GM18511 (cell line): ENCODE measurements at regions not wholly inside any gene's neighbourhood (a gene's known extent, or its start where the extent isn't known, plus 50 kb on each side); places are given as distances from the start of the nearest gene placed in this dataset.
A peak's percentile ranks its signal among the peaks of the same experiment; 100 is the strongest.
"Not testable (repeated sequence)": the region's sequence is repeated elsewhere in the genome, so short reads cannot be mapped to it uniquely, and the experiment has no call there.

Experiments used
- ATAC-seq: cut with Tn5 transposase; IDR thresholded peaks from one replicate; pipeline ENCODE4 v1.9.1; 2021; ENCODE audit warnings: mild to moderate bottlenecking, moderate library complexity; ENCODE audit not compliant: unreplicated experiment

- no peak for ATAC-seq
Observed at GRCh38 chr2:171266102-171266501, 105.4 kb upstream of the TLK1 start.

DNA sequence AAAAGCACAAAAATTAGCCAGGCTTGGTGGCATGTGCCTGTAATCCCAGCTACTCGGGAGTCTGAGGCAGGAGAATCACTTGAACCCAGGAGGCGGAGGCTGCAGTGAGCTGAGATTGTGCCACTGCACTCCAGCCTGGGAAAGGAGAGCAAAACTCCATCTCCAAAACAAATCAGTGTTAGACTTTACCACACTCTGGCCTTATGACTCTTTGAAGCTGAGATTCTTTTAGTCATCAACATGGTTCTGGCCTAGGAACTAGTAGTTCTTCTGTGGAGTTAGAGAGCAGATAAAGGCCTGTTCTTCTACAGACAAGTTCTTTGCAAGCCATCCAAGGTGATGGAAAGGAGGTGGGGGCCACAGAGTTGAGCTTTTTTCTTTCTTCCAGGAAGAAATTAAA, 100.8 kb upstream of the TLK1 start:
- ATAC-seq, result not testable (repeated sequence)

- no peak for ATAC-seq
Observed at GRCh38 chr2:171260471-171261424, 100.1 kb upstream of the TLK1 start.

- ATAC-seq, result no peak
Observed at GRCh38 chr2:171254666-171255065, 94.0 kb upstream of the TLK1 start.

GRCh38 chr2:171253900-171254650, 93.4 kb upstream of the TLK1 start:
- no peak for ATAC-seq

GRCh38 chr2:171253279-171253678, 92.6 kb upstream of the TLK1 start:
- no peak for ATAC-seq

DNA sequence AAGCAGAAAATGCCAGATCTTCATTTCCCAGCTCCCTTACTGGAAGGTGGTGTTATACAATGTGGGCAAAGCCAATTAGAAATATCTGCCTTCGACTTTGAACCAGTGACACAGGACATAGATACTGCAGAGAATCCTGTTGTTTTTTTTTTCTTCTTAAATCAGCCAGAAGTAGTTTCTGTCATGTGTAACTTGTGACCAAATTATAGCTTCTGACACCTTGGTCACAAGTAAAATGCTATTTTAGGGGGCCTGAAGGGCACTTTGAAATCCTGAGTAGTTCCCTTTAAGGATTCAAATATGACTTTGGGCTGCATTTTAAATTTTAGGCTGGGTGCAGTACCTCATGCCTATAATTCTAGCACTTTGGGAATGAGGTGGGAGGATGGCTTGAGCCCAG, 89.0 kb upstream of the TLK1 start:
- no peak for ATAC-seq

DNA sequence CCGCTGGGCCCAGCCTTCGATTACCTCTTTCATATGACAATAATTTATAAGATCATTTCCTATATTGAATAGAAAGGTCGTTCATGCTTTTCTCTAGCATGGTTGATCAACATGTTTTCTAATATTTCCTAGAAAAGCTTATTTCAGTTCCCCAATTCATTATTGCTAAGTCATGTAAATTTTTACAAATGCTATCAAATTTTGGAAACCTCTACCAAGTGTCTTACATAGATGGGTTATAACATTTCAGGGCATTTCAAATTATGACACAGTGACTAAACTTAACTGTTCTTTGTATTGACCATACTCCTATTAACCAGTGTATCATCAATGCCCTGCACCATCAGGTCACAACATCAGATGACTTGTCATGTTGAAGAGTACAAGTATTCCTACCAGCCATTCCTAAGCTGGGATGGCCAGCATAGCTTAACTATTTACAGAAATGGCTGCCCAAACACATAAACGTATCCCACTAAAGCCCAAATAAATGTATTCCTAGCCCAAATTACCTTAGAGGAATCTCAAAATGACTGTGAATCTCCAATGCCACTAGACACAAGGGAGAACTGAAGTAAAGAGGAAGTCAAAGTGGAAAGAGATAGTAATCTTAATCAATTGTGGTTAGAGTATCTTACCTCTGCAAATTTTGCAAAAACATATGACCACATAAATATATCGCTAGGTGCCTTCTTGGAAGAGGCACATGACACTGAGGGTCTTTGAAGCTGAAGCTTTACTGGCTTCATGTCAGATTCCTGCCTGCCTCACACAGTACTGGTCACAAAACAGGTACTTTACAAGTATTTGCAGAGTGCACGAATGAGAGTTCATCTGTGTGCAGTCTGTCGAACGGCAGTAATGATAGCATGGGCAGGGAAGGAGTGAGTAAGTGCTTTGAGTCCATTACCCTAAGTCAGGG, 87.3 kb upstream of the TLK1 start:
- ATAC-seq, result peak; percentile 77

DNA sequence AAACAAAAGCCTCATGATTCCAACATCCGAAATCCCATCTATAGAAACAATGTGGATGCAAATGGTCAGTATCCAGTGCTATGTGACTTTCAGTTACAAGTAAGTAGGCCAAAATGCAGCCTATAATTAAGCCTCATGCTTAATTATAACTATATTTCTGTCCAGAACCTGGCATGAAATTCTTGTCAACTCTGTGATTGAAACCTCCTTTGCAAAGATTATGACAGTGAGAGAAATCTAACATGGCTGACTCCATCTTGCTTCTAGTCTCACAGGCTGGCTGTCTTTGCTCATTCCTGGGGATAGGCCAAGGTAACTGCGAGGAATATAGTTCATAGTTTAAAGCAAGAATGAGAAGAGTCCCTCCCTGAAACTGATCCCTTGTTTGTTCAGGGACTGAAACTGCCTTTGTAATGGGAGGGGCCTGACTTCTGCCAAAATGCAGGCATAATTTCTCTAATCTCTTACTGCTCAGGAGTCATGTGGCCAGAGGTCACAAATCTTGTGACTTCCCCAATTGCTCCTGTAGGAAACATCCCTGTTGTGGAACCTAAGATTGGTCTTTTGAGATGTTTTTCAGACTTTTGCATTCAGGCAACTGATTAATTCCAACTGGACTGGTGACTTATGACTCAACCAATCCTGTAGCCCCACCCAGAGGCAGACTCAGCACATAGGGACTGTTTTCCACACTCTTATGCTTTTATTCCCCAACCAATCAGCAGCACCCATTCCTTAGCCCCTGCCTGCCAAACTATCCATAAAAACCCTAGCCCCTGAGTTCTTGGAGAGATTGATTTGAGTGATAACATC, 84.5 kb upstream of the TLK1 start:
- no peak for ATAC-seq

DNA sequence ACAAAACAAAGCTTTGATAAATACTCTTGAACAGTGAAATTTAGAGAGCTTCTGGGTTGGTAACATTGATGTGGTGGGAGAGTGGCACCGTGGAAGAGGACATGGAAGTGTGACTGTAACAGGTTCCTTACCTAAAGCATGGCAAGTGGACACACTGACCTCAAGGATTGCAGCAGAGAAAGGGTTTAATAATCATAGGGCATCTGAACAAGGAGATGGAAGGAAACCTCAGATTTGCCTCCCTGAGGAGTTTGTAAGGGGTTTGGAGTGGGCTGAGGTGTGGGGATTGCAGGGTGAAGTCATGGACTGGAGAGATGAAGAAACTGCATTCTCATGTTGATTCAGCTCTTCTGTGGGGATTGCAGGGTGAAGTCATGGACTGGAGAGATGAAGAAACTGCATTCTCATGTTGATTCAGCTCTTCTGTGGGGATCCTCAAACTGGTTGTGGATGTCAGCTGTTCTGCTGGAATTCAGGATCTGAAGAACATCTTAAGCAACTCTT, 83.8 kb upstream of the TLK1 start:
- no peak for ATAC-seq

DNA sequence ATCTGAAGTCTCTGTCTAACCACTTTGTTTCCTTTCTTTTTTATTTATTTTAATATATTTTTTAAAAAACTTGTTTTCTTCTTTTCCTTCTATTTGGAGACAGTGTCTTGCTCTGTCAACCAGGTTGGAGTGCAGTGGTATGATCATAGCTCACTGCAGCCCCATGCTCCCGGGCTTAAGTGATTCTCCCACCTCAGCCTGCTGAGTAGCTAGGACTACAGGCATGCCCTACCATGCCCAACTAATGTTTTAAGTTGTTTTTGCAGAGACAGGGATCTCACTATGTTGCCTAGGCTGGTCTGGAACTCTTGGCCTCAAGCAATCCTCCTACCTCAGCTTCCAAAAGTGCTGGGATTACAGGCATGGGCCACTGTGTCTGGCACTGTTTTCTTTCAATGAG, 81.1 kb upstream of the TLK1 start:
- no peak for ATAC-seq

DNA sequence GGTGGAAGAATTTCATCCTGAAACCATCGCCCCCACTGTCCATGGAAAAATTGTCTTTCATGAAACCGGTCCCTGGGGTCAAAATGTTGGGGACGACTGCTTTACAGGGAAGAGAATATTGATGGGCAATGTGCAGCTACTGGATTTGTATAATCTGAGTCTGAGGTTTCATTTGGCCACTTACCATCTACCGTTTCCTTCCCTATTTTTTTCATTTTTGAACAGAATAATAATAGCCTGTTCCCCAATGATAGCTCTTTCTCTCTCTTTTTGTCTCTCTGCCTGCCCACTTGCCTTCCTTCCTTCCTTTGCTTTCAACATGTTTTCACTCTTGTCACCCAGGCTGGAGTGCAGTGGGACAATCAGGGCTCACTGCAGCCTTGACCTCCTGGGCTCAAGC, 78.3 kb upstream of the TLK1 start:
- no peak for ATAC-seq

DNA sequence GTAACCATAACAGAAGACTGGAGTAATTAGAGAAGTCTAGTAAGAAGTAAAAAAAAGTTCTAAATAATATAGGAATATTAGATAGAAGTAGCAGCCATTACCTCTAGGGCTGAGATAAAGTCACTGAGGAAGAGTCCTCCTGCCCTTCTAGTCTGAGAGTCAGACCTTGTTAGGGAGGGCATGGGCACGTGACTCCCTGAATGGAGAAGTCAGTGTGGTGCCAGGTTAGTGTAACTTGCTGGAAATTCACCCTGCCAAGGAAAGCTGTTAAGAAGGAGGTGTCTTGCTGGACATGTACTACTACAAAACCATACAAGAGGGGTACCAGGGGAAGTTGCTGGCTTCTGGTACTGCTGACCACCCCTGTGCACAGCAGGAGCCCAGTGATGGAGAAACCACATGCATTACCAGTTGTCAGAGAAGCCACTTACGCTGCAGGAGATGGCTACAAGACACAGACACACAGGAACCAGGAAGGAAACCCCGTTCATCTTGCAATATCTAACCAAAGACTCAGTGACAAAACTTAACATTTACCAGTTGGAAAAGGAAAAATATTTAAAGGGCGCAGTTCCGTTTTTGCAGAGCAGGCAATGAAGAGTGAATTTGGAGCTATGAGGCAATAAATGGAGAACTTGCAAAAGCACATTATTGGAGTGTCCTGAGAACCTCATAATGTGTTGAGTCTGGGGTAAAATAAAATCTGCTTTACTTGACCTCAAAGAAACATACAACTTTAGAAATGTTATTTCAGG, 77.2 kb upstream of the TLK1 start:
- ATAC-seq, result no peak

- ATAC-seq, result no peak
Observed at GRCh38 chr2:171235262-171235881, 74.7 kb upstream of the TLK1 start.

GRCh38 chr2:171230176-171230575, 69.5 kb upstream of the TLK1 start:
- no peak for ATAC-seq

DNA sequence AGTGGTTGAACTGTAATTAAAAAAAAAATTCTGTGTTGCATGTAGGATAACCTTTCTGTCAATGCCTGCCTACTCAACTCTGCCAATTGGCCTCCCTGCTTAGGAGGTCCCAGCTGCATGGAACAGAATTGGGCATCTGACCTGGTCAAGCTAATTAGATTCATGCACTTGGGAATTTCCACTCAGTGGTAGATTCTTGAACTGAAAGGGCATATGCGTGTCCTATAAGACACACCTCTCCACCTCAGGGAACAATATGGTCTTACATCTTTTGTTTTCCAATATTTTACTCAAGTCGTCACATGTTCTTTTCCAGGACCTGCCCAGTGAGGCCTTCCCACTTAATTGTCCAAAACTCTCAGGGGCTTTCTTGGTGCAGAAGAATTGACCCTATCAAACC, 68.1 kb upstream of the TLK1 start:
- ATAC-seq, result no peak

- no peak for ATAC-seq
Observed at GRCh38 chr2:171227066-171227782, 66.5 kb upstream of the TLK1 start.

DNA sequence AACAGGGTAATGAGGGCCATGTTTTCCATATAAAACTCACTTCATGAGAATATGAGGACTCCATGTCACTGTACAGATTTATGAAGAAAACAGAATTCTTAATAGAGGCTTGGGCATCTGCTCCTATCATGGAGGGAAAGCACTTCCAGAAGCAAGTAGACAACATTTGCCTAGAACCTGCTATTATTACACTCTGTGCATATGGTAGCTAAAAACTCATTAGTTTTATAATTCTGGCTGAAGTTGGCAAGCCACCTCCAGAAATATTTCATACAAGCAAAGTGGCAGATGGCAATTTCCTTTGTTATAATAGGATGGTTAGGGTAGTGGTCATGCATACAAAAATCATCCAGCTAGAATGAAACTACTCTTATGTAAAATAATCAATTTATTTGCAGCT, 65.8 kb upstream of the TLK1 start:
- ATAC-seq, result no peak
